Right lobe of liver (tissue), 6 donors: ENCODE measurements at regions not wholly inside any gene's neighbourhood (a gene's known extent, or its start where the extent isn't known, plus 50 kb on each side); places are given as distances from the start of the nearest gene placed in this dataset.
"Not testable (repeated sequence)": the region's sequence is repeated elsewhere in the genome, so short reads cannot be mapped to it uniquely, and the experiment has no call there.

Source experiments
- ATAC-seq, 4 donors: fragments of 200-7000 bp; cut with Tn5 transposase; one replicate each; pipeline ENCODE4 v1.9.1; 2020; ENCODE audit warnings: mild to moderate bottlenecking in 4 of 4, moderate library complexity in 4 of 4
- DNase-seq, 3 donors: peaks; one replicate each; pipeline ENCODE4 v3.0.0-alpha.2; 2020
- H3K27ac ChIP-seq, 3 donors: fragments of 200-600 bp; one replicate each; pipeline ENCODE4 v1.8.0; 2022
- H3K27me3 ChIP-seq, 2 donors: fragments of 200-600 bp; one replicate each; pipeline ENCODE4 v1.8.0; 2022
- H3K36me3 ChIP-seq, 4 donors: fragments of 200-600 bp; sonication (generic) in 1 of 4; one replicate each; pipeline versions ENCODE4 v1.5.1 to v1.8.0; 2017 to 2022; ENCODE audit warnings: control low read depth in 1 of 4
- H3K4me1 ChIP-seq, 4 donors: fragments of 200-600 bp; sonication (generic) in 1 of 4; one replicate each; pipeline versions ENCODE4 v1.5.1 to v1.8.0; 2017 to 2022; ENCODE audit warnings: control low read depth in 1 of 4
- H3K4me3 ChIP-seq, 3 donors: fragments of 200-600 bp; one replicate each; pipeline ENCODE4 v1.8.0; 2022
- H3K9me3 ChIP-seq, 4 donors: fragments of 200-600 bp; sonication (generic) in 1 of 4; one replicate each; pipeline versions ENCODE4 v1.5.1 to v1.8.0; 2017 to 2022; ENCODE audit warnings: control low read depth in 1 of 4
- CTCF ChIP-seq, 4 donors: fragments of 200-600 bp in 3 of 4; fragments of 450-650 bp in 1 of 4; IDR thresholded peaks; one replicate each; pipeline versions ENCODE4 v1.5.1 to v1.8.0; 2016 to 2022; ENCODE audit warnings: antibody characterized with exemption in 4 of 4, mild to moderate bottlenecking in 2 of 4
- POLR2A ChIP-seq: fragments of 450-650 bp; IDR thresholded peaks from one replicate; pipeline ENCODE4 v1.6.1; 2017; ENCODE audit warnings: antibody characterized with exemption, mild to moderate bottlenecking
- WGBS: methylation state at CpG from one replicate; pipeline ENCODE4 v1.1.6; 2018; ENCODE audit warnings: low coverage, low lambda C conversion rate; ENCODE audit not compliant: insufficient coverage; ENCODE audit errors: missing lambda C conversion rate; 5-methylcytosine and 5-hydroxymethylcytosine counted together
- intact Hi-C, 2 donors: fragments of 100-400 bp; cut with DNase I; formaldehyde crosslinking; loops; one replicate each; pipeline versions ENCODE4 v1.11.2 to v1.14.1; 2022
- donor health status: DM: no; HTN: yes; CAD: no.
- donor health status: DM: no; HTN: no; CAD: no.
- donor health status: DM: no; HTN: no; CAD: no.
- donor health status: DM: no; HTN: yes; CAD: no.
- donor health status: DM: no; HTN: yes; CAD: no.

GRCh38 chr17:62206550-62206949 lies 141.5 kb upstream of the MED13 start:
- Histone ChIP-seq H3K27me3 (no peaks in the 10 kb centered on the region), H3K4me1 (no peaks in the 10 kb centered on the region), H3K9me3 (no peaks in the 10 kb centered on the region), H3K4me3 (no peak overlapping the region), H3K36me3 (no peaks in the 10 kb centered on the region), H3K27ac (no peak overlapping the region)
- DNase-seq, result no peak
- no CpG with 5 or more reads among the region's 4 CpGs for WGBS
- ATAC-seq, result no peak
- intact Hi-C loops, result no loop called here
- TF ChIP-seq CTCF (IDR thresholded peaks at IDR 0.05) (no peak), POLR2A (no peak)

GRCh38 chr17:62197156-62197555 lies 132.1 kb upstream of the MED13 start:
- ATAC-seq, H3K27ac ChIP-seq, DNase-seq, H3K27me3 ChIP-seq, H3K4me1 ChIP-seq, H3K36me3 ChIP-seq, intact Hi-C loops, H3K4me3 ChIP-seq, H3K9me3 ChIP-seq: not testable (repeated sequence)
- WGBS, result 59% methylated on average over 7 of the region's 7 CpGs

- WGBS, result 73% methylated on average over 3 of the region's 3 CpGs
- ATAC-seq, H3K27ac ChIP-seq: not testable (repeated sequence)
These were observed 131.5 kb upstream of the MED13 start for GRCh38 chr17:62196587-62196986.

GRCh38 chr17:62194401-62194800 lies 129.3 kb upstream of the MED13 start:
- Histone ChIP-seq H3K9me3 (no peaks in the 10 kb centered on the region), H3K27ac (no peak overlapping the region), H3K4me3 (no peak overlapping the region), H3K4me1 (no peaks in the 10 kb centered on the region), H3K36me3 (no peaks in the 10 kb centered on the region), H3K27me3 (no peaks in the 10 kb centered on the region)
- DNase-seq (no peak), ATAC-seq (no peak)
- intact Hi-C loops, result no loop called here
- TF ChIP-seq POLR2A (no peak), CTCF (IDR thresholded peaks at IDR 0.05) (no peak)
- WGBS, result 34% methylated on average over 4 of the region's 4 CpGs

More at GRCh38 chr17:62196587-62196986, 131.5 kb upstream of the MED13 start:
- H3K4me1 ChIP-seq, intact Hi-C loops, H3K27me3 ChIP-seq, H3K4me3 ChIP-seq, DNase-seq, H3K9me3 ChIP-seq, H3K36me3 ChIP-seq: not testable (repeated sequence)

- no peak overlapping the region for H3K27ac ChIP-seq
- TF ChIP-seq CTCF (IDR thresholded peaks at IDR 0.05) (no peak), POLR2A (no peak)
- no peak for ATAC-seq
- H3K9me3 ChIP-seq, result no peaks in the 10 kb centered on the region
- H3K4me1 ChIP-seq, result no peaks in the 10 kb centered on the region
- no peak overlapping the region for H3K4me3 ChIP-seq
- WGBS, result 81% methylated on average over 4 of the region's 4 CpGs
- DNase-seq, result no peak
- intact Hi-C loops, result no loop called here
- no peaks in the 10 kb centered on the region for H3K36me3 ChIP-seq
- no peaks in the 10 kb centered on the region for H3K27me3 ChIP-seq
These were observed 128.2 kb upstream of the MED13 start for GRCh38 chr17:62193249-62193648.
